GM12865 (cell line): ENCODE measurements at regions not wholly inside any gene's neighbourhood (a gene's known extent, or its start where the extent isn't known, plus 50 kb on each side); places are given as distances from the start of the nearest gene placed in this dataset.

Source experiments
- DNase-seq: peaks from one replicate; pipeline ENCODE4 v3.0.0; 2010; ENCODE audit warnings: low read depth
- H3K4me3 ChIP-seq: 2 replicates; pipeline ENCODE4 v1.5.1; 2011; ENCODE audit warnings: mild to moderate bottlenecking, low read depth, low read length, control low read depth
- TF ChIP-seq, protein P1 (sequence below): IDR thresholded peaks from 2 replicates; pipeline ENCODE4 v1.5.1; 2011; ENCODE audit warnings: low read length, control low read depth, low read depth, inconsistent platforms; ENCODE audit not compliant: insufficient read depth; ENCODE audit errors: missing control alignments

DNA sequence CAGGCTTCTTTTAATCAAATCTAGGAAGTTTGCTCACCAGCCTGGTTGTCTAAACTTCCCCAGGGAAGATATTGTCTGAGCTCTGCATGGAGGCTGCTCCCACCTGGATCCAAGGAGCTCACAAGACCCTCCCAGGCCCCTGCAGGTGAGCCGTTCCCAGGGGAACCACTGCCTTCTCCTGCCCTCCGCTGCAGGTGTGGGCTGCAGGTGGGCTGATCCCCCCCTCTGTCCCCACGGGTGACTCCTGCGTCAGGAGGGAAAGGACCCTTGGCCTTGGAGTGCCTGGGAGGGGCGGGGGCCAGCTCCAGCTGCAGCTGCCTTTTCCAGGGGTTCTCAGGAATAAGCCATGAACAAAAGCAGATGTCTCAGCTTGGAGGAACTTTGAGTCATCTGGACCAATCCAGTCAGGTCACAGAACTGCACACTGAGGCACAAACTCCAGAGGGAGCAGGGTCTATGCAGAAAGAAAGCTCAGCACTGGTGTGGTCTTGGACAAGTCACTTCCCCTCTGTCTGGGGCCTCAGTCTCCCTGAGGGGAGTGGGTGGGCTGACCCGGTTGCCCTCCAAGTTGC, 246.6 kb upstream of the RTL1 start:
- H3K4me3 ChIP-seq, result no peak overlapping the region
- TF ChIP-seq, protein P1, sequence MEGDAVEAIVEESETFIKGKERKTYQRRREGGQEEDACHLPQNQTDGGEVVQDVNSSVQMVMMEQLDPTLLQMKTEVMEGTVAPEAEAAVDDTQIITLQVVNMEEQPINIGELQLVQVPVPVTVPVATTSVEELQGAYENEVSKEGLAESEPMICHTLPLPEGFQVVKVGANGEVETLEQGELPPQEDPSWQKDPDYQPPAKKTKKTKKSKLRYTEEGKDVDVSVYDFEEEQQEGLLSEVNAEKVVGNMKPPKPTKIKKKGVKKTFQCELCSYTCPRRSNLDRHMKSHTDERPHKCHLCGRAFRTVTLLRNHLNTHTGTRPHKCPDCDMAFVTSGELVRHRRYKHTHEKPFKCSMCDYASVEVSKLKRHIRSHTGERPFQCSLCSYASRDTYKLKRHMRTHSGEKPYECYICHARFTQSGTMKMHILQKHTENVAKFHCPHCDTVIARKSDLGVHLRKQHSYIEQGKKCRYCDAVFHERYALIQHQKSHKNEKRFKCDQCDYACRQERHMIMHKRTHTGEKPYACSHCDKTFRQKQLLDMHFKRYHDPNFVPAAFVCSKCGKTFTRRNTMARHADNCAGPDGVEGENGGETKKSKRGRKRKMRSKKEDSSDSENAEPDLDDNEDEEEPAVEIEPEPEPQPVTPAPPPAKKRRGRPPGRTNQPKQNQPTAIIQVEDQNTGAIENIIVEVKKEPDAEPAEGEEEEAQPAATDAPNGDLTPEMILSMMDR, result no peak
- DNase-seq, result no peak

DNA sequence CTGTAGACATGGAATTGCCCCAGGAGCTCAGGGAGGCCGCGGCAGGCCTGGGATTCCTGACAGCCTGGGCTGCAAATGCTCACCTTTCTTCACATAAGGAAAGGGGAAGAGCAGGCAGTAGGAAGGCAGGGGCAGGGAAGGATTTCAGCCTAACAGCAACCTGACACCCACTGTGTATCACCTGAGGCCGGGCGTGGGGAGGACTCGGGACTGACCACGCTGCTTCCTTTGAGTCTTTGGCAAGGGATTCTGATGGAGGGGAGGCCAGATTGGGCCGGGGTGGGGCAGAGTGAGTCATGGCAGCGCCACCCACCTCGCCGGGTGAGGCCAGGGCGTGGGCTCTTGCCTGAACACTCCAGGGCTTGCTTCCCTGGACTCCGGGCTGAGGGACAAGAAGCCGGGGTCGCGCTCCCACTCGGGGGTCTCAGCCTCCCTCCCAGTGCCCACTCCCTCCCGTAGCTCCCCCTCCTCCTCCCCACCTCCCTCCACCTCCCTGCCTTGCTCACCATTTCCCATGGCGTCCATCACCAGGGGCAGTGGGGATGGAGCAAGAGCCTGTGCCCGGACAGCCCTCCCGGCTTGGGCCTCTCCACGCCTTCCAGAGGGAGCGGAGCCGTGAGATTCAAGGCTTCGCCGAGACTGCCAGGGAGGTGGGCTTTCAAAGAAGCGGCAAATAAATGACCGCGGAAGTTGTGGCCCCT, 247.9 kb upstream of the RTL1 start:
- DNase-seq, result no peak
- no peak overlapping the region for H3K4me3 ChIP-seq
- TF ChIP-seq, protein P1, result no peak

DNA sequence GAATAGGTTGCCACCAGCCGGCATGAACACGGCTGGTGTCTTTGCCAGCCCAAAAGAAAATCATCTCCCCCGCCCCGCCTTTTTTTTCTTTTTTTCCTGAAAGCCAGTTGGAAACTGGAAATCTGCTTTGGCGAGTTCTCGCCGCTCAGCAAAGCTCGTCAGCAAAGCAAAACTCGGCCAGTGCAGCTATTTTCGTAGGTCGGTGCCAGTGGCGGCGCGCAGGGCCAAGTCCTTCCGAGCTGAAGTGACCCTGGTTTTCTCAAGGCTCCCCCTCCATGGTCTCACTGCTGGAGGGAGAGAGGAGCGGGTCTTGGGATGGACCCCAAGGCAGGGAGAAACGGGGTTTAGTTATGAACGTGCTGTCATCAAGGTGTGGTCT, 248.4 kb upstream of the RTL1 start:
- no peak overlapping the region for H3K4me3 ChIP-seq
- DNase-seq, result no peak
- TF ChIP-seq, protein P1, result no peak

DNA sequence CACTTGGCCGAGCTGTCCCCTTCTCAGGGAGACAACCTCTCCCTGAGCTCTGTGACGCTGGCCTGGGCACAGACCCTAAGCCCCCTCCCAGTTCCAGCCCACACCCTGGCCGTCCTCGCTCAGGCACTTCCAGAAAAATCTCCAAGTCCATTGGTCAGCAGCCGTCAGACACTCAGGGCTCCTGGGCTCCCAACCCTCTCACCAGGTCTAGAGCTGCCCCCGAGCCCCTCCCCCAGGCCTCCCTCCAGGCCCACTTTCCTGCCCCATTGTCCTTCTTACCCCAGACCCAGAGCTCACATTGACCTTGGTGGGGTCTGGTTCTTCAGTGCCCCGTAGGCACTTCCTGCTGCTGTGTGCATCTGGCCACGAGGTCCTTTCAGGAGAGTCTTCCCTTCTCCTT, 249.3 kb upstream of the RTL1 start:
- H3K4me3 ChIP-seq, result no peak overlapping the region
- TF ChIP-seq, protein P1, result no peak
- no peak for DNase-seq

DNA sequence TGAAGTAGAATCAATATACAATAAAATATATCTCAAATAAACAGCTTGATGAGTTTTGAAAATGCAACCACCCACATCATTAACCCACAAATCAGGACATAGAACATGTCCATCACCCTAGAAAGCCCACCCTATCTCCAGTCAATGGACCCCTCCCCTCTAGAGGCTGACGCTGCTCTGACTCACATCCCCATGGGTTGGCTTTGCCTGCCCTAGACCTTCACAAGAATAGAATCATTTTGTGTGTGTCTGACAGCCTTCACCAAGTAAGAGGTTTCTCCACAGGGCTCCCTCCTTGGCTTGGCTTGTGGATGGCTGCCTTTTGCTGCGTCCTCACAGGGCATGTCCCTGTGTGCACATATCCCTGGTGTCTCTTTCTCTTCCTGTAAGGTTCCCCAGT, 250.2 kb upstream of the RTL1 start:
- TF ChIP-seq, protein P1, result no peak
- no peak overlapping the region for H3K4me3 ChIP-seq
- no peak for DNase-seq

DNA sequence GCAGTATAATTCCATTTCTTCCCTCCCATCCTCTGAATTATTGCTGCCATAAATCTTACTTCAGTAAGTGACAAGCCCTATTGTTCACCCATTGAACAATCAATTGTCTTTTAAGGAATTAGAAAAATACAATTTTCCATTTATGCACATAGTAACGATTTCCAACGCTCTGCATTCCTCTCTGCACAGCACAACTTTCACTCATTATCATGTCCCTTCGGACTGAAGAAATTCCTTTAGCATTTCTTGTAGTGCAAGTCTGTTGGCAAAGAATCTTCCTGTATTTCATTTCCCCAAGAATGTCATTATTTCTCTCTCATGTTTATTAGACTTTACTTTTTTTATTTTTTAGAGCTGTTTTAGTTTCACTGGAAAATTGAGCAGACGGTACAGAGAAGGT, 252.1 kb upstream of the RTL1 start:
- no peak overlapping the region for H3K4me3 ChIP-seq
- TF ChIP-seq, protein P1, result no peak
- DNase-seq, result no peak

DNA sequence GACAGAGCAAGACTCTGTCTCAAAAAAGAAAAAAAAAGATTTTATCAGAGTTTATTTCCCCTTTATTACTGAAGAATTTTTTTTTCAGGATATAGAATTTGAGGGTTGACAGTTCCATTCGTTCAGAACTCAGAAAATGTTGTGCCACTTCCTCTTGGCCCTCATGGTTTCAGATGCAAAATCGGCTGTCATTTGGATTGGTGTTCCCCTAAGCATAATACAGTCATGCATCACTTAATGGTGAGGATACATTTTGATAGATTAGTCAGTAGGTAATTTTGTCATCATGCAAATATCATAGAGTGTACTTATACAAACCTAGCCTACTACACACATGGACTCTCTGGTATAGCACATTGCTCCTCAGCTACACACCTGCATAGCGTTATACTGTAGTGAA, 263.9 kb upstream of the RTL1 start:
- TF ChIP-seq, protein P1, result no peak
- no peak for DNase-seq
- H3K4me3 ChIP-seq, result no peak overlapping the region
